Lower leg skin (tissue), 3 donors: ENCODE measurements at regions not wholly inside any gene's neighbourhood (a gene's known extent, or its start where the extent isn't known, plus 50 kb on each side); places are given as distances from the start of the nearest gene placed in this dataset.
"Not testable (repeated sequence)": the region's sequence is repeated elsewhere in the genome, so short reads cannot be mapped to it uniquely, and the experiment has no call there.

Experiments
- POLR2A ChIP-seq, 2 donors: fragments of 450-650 bp; IDR thresholded peaks; one replicate each; pipeline ENCODE4 v1.6.1; 2016 to 2017; ENCODE audit warnings: antibody characterized with exemption in 2 of 2, mild to moderate bottlenecking in 1 of 2, moderate library complexity in 1 of 2
- TF ChIP-seq, protein P1 (sequence below), 3 donors: fragments of 450-650 bp; IDR thresholded peaks; one replicate each; pipeline ENCODE4 v1.5.1; 2016; ENCODE audit warnings: antibody characterized with exemption in 3 of 3, mild to moderate bottlenecking in 3 of 3, moderate library complexity in 2 of 3

DNA sequence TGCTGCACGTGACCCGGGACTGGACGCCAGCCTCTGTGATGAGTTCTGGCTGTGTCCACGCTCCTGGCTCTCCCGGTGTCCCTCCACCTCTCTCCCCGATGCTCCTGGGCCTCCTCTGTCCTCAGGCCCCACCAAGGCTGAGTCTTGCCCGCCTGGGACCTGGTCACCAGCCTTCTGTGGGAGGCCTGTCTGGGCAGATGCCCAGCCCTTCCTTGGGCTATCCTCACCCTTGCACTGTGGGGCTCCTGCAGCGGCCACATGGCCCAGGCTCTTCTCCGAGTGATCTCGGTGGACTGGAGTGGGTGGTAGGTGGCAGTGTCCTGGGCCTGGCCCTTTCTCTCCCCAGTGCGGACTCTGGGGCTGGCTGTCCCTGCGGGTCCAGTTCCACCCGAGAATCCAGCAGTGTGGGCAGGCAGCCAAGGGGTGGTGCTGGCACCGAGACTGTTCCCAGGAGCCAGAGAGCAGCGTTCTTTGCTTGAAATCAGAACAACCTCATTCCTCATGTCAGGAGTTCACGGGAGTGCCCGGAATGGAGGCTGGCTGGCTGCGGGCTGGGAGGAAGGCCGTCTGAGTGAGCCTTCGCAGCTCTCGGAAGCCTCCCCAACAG is 94.6 kb downstream of the TMEM121 start:
- not testable (repeated sequence) for TF ChIP-seq POLR2A (IDR thresholded peaks at IDR 0.05)
- TF ChIP-seq, protein P1, sequence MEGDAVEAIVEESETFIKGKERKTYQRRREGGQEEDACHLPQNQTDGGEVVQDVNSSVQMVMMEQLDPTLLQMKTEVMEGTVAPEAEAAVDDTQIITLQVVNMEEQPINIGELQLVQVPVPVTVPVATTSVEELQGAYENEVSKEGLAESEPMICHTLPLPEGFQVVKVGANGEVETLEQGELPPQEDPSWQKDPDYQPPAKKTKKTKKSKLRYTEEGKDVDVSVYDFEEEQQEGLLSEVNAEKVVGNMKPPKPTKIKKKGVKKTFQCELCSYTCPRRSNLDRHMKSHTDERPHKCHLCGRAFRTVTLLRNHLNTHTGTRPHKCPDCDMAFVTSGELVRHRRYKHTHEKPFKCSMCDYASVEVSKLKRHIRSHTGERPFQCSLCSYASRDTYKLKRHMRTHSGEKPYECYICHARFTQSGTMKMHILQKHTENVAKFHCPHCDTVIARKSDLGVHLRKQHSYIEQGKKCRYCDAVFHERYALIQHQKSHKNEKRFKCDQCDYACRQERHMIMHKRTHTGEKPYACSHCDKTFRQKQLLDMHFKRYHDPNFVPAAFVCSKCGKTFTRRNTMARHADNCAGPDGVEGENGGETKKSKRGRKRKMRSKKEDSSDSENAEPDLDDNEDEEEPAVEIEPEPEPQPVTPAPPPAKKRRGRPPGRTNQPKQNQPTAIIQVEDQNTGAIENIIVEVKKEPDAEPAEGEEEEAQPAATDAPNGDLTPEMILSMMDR (IDR thresholded peaks at IDR 0.05) = not testable (repeated sequence)
